ENCODE measurements at regions not wholly inside any gene's neighbourhood (a gene's known extent, or its start where the extent isn't known, plus 50 kb on each side); places are given as distances from the start of the nearest gene placed in this dataset.

DNA sequence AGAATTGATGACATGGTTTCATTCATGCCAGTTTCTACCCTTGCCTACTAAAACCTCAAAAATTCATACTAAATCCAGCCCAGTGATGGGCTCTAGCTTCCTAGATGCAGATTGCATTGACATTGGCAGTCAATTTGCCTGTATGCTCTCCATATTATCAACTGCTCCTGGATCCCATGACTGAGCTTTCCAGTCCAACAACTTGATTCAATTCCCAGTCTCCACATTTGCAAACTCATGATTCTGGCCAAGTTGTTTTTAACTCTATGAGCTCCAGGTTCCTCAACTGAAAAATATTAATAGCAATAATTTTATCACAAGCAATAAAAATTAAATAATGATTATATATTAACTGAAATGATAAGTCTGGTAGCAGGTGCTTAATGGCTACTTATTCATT is 51.0 kb upstream of the DSC1 start:
- DNase-seq, result no peak

DNA sequence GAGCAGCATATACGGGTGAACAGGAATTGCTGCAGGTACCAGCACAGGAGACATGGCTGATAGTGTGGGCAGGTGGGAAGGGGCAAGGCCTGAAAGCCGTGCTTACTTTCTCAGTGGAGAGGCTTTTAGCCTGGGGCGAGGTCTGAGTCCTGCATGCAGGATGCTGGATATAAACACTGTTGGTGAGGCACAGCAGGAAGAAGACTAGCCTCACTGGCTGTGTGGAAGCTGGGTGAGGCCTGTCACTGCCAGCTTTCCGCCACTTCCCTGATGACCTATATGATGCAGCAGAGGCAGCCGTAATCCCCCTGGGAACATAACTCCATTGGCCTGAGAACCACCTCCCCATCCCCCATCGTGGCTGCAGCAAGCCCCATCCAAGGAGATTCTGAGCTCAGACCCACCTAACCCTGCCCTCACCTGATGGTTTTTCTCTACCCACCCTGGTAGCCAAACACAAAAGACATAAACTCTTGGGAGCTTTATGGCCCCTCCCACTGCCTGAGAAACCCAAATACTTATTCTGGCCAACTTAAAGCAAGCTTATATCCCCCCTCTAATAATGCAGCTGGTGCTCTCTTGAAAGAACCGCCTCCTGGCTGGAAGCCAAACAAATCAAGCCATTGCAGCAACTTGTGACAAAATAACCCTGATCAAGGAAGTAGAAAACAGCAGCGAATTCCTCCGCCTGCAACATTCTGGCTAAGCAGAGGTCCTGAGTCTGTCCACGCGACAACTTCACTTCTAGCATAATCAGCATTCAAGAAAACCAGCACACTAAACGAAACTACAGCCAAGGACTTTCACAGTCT is 54.6 kb upstream of the DSC1 start:
- no peak for DNase-seq

DNA sequence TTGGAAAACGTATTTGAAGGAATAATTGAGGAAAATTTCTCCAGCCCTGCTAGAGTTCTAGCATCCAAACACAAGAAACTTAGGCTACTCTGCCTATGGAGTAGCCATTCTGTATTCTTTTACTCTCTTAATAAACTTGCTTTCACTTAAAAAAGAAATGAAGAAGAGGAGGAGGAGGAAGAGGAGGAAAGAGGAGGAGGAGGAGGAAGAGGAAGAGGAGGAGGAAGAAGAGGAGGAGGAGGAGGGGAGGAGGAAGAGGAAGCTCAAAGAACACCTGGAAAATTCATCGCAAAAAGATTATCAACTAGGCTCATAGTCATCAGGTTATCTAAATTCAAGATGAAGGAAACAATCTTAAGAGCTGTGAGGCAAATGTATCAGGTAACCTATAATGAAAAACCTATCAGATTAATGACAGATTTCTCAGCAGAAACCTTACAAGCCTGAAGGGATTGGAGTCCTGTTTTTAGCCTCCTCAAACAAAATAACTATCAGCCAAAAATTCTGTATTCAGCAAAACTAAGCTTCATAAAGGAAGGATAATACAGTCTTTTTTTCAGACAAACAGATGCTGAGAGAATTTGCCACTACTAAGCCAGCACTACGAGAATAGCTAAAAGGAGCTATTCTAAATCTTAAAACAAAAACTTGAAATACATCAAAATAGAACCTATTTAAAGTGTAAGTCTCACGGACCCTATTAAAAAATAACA is 56.2 kb upstream of the DSC1 start:
- DNase-seq, result no peak

DNA sequence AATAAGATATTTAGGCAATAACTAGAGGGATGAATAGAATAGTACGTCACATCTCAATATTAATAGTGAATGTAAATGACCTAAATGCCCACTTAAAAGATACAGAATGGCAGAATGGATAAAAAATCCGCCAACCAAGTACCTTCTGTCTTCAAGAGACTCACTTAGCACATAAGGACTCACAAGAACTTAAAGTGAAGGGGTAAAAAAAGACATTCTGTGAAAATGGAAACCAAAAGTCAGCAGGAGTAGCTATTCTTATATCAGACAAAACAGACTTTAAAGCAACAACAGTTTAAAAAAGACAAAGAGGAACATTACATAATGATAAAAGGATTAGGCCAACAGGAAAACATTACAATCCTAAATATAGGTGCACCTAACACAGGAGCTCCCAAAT is 56.7 kb upstream of the DSC1 start:
- no peak for DNase-seq

DNA sequence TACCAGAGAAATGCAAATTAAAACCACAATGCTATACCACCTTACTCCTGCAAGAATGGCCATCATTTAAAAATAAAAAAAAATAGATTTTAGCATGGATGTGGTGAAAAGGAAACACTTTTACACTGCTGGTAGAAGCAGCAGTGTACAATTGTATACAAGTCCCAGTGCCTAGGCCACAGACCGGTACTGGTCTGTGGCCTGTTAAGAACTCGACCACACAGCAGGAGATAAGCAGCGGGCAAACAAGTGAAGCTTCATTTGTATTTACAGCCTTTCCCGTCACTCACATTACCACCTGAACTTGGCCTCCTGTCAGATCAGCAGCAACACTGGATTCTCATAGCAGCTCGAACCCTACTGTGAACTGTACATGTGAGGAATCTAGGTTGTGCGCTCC is 60.7 kb upstream of the DSC1 start:
- no peak for DNase-seq

DNA sequence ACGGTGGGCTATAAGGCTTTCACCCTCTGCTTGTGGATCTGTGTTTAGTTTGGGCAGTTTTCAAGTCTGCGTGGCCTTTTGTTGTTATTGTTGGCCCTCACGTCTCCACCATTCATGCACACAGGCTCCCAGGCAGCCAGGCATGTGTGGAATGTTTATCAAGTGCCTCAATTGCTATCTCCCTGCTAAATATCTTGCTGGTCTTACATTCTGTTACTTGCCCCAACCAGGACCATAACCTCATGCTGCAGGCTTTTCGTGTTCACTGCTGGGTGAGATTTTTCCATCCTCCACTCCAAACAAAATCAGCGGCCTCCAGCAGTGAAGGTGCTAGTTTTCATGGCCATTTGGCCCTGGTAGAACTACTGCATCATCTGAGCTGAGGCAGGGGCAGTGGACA is 63.0 kb upstream of the DSC1 start:
- DNase-seq, result no peak

DNA sequence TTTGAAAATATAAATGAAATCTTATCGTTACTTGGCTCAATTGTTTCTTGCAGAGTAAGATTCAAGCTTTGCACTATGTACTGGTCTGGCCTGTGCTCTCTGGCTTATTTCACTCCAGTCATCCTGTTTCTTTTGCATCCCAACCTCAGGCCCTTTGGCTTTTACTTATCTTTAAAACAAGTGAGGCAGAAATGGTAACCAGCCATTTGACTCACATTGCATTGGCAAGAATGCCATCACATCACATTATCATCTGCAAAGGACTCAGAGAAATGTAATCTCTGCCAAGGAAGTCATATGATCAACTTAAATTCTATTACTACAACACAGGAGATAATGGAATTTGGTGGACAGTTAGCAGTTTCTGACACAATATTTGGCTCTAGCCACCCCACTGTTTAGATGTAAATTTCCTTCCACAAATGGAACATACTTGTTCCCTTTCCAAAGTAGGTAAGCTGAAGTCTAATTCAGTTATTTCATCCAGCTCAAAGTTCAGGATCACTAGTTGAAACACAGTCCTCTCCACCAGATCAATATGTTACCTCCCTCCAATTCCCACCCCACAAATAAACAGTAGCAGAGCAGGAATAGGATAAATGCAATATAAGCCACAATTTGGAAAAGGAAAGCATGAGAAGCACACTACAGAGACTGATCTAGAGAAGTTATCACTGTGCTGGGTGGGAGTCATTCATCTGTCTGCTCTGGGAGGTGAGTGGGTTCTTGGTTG is 65.0 kb upstream of the DSC1 start:
- no peak for DNase-seq

DNA sequence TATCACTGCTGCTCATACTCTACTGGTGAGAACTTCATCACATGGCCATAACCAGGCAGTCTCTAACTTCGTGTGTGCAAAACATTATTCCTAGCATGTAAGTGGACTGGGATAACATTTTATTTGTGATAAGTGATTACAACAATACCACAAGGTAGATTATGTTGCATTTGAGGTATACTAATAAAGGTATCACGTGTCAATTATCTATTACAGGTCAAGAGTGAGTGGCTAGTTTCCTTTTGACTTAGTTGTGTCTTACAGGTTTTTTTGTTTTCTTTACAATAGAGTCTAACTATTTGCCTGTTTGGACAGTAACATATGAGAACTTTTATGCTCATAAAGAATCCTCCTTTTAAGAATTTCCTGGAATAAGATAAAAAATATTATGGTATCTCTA is 67.2 kb upstream of the DSC1 start:
- no peak for DNase-seq

DNA sequence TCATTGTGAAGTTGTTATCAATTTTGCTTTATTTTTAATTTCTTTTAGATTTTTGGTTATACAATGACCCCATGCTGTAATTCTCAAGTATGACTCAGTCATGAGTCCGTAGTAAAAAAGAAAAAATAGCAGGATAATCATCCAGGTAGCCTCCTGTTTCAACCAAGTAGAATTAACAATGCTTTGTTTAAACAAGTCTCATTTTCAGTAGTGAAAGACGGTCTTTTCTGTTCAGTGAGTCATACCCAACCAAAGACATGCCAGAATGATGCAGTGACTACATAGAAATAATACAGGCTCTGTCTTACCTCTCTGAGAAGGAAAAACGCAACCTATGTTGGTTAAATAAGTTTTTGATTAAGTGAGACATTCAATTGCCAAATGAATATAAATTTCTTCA is 67.8 kb upstream of the DSC1 start:
- DNase-seq, result no peak

DNA sequence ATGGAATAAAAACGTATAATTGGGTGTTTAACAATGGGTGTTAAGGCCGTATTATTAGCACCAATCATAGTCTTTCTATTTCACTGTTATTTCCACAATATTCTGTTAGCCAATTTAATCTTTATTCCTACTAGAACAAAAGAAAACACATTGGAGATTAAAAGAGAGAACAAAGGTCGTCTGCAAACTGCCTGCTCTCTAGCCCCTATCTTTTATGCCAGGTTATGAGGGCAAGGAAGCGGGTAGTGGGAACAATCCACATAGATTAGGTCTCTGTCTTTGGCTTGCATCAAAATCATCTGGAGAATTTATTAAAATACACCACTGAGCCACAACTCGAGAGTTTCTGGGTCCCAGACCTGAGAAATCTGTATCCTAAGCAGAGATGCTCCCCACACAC is 69.4 kb upstream of the DSC1 start:
- no peak for DNase-seq

DNA sequence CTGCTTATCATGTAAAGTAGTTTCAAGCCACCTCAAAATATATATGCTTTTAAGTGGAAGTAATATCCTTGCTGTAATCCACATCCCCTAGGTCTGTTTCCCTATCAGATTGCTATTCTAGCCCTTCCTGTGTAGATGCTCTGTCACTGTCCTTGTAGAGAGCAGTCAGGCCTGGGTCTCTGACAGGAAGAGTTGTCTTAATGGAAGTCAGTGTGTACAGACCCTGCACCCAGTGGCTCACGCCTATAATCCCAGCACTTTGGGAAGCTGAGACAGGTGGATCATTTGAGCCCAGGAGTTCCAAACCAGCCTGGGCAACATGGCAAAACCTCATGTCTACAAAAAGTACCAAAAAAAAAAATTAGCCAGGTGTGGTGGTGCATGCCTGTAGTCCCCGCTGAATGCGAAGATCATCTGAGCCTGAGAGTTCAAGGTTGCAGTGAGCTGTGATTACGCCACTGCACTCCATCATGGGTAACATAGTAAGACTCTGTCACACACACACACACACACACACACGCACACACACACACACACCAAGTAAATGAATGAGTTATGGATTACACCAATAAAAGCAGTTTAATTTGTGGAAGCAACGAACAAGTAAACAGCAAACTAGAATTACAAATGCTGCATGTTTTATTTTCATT is 70.2 kb upstream of the DSC1 start:
- no peak for DNase-seq

DNA sequence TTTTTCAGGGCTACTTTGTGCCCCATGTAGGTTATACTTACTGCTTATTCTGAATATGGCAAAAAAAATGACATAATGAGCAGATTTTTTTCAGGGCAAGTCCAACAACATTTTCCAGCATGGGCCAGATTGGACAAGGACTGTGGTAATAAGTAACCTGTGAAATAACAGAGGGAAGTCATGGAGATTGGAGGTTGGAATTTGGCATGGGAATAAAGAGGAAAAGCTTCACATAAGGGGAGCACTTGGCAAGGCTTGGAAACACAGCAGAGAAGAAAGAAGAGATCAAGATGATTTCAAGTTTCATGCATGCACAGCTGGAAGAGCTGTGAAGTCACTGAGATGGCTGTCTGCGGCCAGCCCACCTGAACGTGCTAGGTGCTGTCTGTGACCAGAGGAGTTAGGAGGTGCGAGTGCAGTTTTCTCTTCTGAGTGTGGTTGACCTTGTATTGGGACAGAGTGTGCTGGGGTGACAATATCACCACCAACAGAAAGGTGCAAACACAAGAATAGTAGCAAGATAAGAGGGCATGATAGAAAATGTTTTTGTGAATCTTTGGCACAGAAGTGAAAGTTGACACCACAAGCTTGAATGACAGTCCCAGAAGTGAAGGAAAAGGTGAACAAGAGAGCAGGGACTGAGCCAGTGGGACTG is 71.1 kb upstream of the DSC1 start:
- no peak for DNase-seq

DNA sequence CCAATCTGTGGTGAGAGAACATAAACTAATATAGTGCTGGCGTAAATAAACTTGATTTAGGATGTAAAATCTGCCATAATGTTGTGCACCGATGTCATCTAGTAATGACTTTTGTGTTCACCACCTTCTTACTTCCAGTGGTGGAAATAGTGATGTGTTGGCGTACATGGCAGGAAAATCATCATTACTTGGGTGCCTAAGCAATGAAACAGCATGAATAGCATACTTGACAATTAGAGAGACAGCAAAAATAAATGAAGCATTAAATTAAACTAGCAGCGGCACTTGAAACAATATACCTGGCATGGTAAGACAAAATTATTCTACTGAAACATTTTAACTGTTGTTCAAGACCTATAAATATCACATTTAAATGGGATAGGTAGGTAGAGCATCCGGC is 73.2 kb upstream of the DSC1 start:
- DNase-seq, result no peak

DNA sequence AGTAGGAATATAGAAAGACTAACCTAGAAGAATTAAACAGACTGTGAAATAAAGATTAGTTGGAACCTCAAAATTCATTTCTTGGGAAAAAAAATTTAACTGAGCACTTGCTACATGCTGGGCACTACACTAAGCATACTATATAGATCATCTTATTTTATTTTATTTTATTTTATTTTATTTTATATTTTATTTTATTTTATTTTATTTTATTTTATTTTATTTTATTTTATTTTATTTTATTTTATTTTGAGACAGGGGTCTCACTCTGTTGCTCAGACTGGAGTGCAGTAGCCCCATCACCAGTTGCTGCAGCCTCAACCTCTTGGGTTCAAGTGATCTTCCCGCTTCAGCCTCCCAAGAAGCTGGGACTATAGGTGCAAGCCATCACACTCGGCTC is 74.5 kb upstream of the DSC1 start:
- no peak for DNase-seq

DNA sequence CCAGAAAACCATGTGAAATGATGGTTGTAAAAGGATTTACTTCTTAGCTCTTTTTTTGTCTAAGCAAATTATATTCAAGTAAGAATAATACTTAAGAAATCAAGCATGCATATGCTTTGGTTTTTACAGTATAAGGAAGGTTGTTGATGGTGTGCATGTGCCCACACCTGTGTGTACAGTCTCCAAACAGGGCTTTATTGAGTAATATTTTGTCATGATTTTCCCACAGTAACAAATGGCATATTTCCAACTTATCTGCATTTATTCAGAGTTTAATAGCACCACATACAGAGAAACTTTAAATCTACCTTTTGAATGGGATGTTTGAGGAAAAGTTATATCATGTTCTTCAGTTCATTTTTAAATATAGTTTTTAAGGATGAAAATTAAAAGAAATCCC is 76.5 kb upstream of the DSG1 start:
- DNase-seq, result no peak

DNA sequence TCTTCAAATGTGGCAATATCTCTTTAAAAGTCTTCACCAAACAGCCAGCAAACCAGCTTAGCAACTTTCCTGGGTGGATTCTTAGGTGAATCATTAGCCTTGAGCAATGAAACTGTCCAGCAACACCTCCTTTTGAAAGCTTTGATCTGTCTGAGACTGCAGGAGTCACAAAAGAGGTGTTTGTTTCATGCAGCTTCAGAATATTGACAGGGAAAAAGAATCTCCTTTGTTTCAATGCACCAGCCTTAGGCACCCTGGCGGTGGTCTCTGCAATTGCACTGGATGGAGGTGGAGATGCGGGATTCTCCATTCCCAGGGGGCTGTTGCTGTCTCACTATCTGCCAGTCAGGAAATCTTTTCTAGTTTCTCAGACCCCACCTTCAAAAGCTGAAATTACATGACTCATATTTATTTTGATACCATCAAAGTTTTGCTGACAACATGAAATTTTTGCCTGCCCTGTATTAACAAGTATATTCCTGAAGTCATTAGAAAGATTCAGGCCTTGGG is 76.0 kb upstream of the DSG1 start:
- DNase-seq, result peak; percentile 3

DNA sequence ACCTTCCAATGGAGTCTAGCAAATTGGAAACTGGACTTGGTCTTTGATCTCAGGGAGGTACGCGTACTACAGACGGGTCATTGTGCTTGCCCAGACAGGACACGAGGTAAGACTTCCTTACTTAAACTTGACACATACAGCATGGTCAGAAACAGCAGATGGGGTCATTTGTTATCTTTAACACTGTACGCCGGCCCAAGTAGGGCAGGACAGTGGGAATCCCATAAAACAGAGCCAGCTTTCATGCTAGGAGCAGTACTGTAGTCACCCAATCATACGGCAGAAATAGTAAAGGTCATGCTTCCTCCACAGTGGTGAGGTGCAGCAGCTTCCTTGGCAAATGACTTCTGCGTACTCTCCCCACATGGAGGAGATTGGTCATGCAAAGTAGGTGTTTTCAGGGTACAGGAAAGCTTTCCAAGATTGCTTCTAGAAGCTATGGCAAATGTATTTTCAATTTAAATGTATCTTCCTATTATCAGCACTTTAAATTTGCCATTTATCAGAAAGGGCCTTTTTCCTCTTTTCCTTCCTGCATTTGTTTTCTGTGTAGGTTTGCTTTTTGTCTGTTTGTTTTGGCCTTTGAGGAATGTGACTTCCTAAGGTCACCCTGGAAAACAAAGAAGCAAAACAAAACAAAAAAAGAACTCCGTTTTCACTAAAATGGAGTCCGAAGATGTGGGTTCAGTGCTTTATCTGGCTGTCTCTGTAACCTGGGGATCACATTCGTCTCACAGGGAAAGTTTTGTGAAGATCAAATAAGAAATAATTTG is 74.0 kb upstream of the DSG1 start:
- no peak for DNase-seq

DNA sequence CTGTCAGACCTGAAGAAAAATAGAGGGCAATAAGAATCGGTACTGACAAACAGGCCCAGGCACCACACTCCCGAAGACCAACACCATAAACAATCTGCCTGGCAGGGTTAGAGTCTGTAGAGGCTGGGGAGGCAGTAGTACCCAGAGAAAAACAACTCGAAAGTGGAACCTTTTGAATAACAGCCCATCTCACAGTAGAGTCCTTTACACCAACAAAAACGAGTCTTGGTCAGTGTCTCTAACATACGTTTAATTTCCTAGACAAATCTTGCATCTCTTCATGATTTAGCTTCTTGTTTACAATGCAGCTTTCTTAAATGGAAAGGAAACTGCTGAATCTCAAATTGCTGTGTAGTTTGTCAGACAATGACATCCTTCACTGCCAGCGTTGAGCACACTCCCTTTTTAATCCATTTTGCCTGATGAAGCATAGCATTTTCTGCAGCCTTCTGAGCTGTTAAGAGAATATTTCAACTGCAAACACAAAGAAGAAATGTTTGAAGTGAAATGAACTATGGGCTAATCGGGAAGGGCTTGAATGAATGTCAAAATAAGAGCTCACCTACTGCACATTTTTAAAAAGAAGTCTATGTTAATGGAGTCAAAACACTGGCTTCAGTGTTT is 73.1 kb upstream of the DSG1 start:
- DNase-seq, result no peak

DNA sequence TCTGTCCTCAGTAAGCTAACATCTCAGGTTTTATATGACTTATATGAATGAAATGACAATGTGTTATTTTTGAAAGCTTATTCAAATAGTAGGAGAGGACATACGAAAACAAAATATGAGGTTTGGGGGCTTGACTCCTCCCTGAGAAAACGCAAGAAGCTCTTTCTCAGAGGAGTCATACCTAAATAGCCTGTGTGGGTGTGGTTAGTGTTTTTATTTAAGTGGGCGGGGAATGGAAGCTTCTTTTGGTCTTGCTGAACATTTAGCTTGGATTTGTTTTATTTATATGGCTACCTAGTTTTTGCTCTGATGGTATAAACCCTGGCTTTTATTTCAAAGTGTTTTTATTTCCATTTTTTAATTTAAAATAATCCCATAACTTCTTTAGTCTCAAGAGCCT is 72.1 kb upstream of the DSG1 start:
- DNase-seq, result no peak

DNA sequence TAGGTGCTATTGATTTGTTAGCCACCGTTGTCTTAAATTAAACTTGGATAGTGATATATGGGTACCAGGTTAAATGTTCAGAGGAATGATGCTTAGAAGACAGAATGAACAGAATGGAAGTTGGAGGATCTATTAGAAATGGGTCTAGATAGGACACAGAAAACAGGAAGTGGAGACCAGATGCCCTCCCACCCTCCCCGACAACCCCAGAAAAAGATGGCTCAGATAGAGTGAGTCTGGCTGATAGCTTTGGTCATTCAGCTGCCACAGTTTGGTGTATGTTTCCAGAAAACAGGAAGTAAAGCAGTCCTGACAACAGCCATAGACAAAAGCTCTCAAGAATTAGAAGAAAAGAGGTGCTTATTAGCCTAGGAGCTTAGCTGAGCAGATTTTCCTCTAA is 71.5 kb upstream of the DSG1 start:
- DNase-seq, result no peak

DNA sequence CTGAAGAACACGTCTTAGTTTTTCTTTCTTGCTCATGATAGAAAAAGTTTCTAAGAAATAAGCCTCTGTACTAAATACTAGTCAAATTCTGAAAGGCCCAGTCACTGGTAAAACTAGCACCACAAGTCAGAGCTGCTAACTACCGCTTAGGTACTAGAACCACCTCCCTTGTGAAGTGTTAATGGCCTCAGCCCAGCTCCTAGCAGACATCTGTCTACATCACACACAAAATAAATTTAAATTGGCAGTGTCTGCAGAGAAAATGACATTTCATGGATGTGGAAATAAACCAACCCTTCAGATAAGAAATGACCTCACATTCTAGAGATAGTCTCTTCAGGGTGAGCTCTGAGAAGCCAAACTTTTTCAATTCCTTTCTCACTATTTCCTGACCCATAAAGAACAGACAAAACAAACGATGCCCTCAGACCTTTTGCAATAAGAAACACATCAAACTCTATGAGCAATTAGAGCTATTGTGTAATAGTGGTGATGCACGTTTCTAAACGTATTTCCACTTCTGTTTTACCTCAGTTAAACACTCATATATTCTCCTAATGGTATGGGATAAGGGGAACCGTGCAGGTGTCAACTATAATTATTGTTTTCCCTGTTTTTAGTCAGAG is 70.3 kb upstream of the DSG1 start:
- no peak for DNase-seq

All from T1000 (cell line).